VCaP (cell line): ENCODE measurements at regions not wholly inside any gene's neighbourhood (a gene's known extent, or its start where the extent isn't known, plus 50 kb on each side); places are given as distances from the start of the nearest gene placed in this dataset.

Experiments
- H3K27ac ChIP-seq: fragments of 450-650 bp; 2 replicates; pipeline ENCODE4 v1.5.1; 2017
- TF ChIP-seq, protein P1 (sequence below): fragments of 450-650 bp; conservative IDR thresholded peaks from 2 replicates; pipeline ENCODE4 v1.5.1; 2017; ENCODE audit warnings: mild to moderate bottlenecking, moderate library complexity

DNA sequence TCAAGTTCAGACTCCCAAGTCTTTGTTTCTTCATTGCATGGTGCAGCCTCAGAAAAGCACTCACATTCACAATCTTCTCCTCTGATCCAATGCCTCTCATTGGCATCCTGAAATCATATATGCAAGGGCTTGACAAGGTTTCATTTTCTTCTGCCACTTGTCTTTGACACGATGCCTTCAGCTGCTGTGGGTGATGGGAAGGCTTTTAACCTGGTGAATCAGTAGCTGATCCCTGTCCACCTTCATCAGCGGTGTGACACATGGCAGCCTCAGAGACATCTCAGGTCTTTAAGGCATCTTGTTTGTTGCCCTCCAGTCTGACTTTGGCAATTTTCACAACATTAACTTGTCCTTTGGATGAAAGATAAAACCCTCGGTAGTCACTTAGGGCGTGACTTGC, 147.2 kb downstream of the PRELID2 start:
- TF ChIP-seq, protein P1, sequence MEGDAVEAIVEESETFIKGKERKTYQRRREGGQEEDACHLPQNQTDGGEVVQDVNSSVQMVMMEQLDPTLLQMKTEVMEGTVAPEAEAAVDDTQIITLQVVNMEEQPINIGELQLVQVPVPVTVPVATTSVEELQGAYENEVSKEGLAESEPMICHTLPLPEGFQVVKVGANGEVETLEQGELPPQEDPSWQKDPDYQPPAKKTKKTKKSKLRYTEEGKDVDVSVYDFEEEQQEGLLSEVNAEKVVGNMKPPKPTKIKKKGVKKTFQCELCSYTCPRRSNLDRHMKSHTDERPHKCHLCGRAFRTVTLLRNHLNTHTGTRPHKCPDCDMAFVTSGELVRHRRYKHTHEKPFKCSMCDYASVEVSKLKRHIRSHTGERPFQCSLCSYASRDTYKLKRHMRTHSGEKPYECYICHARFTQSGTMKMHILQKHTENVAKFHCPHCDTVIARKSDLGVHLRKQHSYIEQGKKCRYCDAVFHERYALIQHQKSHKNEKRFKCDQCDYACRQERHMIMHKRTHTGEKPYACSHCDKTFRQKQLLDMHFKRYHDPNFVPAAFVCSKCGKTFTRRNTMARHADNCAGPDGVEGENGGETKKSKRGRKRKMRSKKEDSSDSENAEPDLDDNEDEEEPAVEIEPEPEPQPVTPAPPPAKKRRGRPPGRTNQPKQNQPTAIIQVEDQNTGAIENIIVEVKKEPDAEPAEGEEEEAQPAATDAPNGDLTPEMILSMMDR = no peak

GRCh38 chr5:145685417-145685816, 149.7 kb downstream of the PRELID2 start:
- no peak overlapping the region for H3K27ac ChIP-seq
- TF ChIP-seq, protein P1 = no peak

More for the DNA sequence above, 147.2 kb downstream of the PRELID2 start:
- H3K27ac ChIP-seq = no peak overlapping the region

DNA sequence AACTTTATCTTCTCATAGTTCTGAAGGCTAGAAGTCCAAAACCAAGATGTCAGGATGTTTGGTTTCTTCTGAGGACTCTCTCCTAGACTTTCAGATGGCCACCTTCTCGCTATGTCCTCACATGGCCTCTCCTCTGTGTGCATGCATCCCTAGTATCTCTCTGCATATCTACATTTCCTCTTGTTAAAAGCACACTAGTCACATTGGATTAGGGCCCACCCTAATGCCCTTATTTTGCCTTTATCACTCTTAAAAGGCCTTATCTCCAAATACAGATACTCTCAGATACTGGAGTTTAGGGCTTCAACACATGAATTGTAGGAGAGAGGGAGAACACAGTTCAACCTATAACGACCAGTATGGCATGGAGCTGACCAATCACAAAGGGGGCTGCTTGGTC, 151.7 kb downstream of the PRELID2 start:
- TF ChIP-seq, protein P1 = no peak
- H3K27ac ChIP-seq = no peak overlapping the region

GRCh38 chr5:145682197-145682899, 152.8 kb downstream of the PRELID2 start:
- H3K27ac ChIP-seq = no peak overlapping the region
- TF ChIP-seq, protein P1 = no peak

- no peak overlapping the region for H3K27ac ChIP-seq
- TF ChIP-seq, protein P1 = peak; percentile 71
Observed at GRCh38 chr5:145681686-145682085, 153.5 kb downstream of the PRELID2 start.

GRCh38 chr5:145681216-145681615, 153.9 kb downstream of the PRELID2 start:
- H3K27ac ChIP-seq = no peak overlapping the region
- TF ChIP-seq, protein P1 = no peak

GRCh38 chr5:145680767-145681166, 154.4 kb downstream of the PRELID2 start:
- TF ChIP-seq, protein P1 = no peak
- no peak overlapping the region for H3K27ac ChIP-seq
